HG03159 (cell line): ENCODE measurements at regions not wholly inside any gene's neighbourhood (a gene's known extent, or its start where the extent isn't known, plus 50 kb on each side); places are given as distances from the start of the nearest gene placed in this dataset.
"Not testable (repeated sequence)": the region's sequence is repeated elsewhere in the genome, so short reads cannot be mapped to it uniquely, and the experiment has no call there.

Experiments
- ATAC-seq: cut with Tn5 transposase; IDR thresholded peaks from one replicate; pipeline ENCODE4 v1.9.1; 2021; ENCODE audit warnings: mild to moderate bottlenecking, moderate library complexity; ENCODE audit not compliant: unreplicated experiment

DNA sequence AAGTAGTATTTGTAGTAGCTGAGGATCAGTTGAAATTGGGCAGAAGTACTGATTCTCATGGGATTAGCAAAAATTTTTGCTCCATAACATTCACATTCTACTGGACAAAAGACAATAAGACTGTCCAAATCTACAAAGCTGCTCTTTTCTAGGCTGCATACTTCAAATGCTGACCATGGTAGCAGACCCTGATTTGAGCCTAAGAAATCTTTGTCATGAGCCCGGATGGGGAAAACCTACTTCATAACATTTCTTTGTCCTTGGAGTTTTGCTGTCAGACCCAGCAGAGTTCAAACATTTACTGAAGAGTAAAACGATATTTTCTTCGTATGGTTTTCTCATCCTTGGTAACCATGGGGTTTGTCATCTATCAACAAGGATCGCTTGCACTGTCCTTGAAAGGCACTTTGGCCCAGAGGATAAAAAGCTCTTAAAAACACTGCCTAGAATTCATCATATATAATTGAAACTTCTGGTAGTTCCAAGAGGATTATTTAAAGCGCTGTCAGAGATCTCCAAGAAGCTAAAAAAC is 216.9 kb downstream of the CAVIN4 start:
- ATAC-seq: no peak

DNA sequence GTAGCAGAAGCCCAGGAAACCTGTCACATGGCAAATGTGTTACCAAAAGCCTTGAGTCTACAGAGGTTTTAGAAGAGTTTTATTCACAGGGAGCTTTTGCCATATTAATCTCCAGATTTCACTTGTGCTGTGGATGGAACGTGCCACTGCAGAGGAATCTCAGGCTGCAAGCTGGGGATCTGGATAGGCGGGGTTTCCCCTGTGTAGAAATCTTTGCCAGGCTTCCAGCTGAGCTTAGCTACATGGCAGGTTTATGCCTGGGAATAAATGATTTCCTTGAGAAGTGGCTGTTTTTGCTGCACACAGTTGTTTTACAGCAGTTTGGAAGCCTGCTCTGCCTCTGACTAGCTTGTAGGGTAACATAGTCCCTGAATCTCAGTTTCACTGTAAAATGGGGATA is 224.6 kb upstream of the PLPPR1 start:
- no peak for ATAC-seq

DNA sequence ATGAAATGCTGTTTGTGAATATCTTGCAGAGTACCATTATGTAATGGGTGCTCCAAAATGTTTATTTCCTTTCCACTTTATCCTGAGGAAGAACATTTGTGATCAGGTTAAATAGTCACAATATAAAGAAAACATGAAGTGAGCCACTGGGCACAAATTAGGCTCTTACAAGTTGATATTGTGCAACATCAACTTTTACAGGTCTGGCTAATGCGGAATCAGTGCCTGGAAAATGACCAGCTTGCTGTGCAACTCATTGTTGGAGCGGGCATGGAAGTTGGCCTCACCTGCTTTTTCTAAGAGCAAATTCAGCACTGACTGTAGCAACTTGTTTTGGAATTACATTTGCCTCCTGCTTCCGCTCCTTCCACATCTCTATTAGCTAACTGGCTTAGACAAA is 216.9 kb upstream of the PLPPR1 start:
- no peak for ATAC-seq

- no peak for ATAC-seq
Observed at GRCh38 chr9:100813871-100814270, 214.7 kb upstream of the PLPPR1 start.

DNA sequence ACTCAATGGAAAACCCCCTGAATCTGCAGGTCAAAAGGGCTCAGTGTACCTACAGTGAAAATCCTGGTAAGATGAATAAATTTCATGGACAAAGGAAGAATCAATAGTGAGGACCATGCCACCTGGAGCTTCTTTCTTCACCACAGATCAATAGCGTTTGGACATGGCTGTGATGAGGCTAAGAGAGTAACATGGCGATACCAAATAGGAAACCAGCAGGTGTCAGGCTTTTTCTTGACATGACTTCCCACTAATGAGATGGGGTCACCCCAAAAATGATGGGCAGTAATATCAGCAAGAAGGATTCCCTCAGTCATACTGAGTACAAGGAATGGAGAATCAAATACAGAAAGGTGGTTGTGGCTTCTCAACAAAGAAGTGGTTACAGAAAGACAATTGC is 208.5 kb upstream of the PLPPR1 start:
- no peak for ATAC-seq

DNA sequence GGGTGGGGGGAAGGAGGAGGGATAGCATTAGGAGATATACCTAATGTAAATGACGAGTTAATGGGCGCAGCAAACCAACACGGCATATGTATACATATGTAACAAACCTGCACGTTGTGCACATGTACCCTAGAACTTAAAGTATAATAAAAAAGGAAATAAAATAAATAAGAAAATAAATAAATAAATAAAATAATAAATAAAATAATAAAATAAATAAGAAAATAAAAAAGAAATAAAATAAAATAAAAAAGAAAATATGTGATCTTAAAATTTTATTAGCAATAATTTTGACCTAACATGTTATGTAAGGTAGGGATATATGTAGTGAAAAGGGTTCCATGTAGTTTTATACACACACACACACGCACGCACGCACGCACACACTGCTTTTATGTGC is 195.5 kb upstream of the PLPPR1 start:
- not testable (repeated sequence) for ATAC-seq

- no peak for ATAC-seq
Observed at GRCh38 chr9:100838857-100839256, 189.7 kb upstream of the PLPPR1 start.

GRCh38 chr9:100848726-100849125 is 179.8 kb upstream of the PLPPR1 start:
- no peak for ATAC-seq

DNA sequence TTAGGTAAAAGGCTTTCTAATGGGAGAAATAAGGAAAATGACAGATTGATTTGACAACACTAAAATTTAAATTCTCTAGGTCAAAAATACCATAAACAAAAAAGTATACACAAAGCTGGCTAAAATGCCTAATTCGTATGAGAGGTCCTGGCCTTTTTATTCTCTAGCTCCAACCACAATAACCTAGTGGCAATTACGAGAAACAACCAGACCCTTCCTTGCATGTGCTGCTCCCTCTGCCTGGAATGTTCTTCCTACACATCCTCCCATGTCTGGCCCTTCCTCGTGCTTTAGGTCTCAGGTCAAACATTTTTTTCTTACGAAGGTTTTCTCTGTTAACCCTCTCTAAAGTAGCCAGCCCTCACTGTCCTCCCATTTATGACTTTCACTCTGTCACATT is 176.4 kb upstream of the PLPPR1 start:
- no peak for ATAC-seq

GRCh38 chr9:100856238-100856637 is 172.3 kb upstream of the PLPPR1 start:
- no peak for ATAC-seq

GRCh38 chr9:100865111-100865510 is 163.4 kb upstream of the PLPPR1 start:
- no peak for ATAC-seq

DNA sequence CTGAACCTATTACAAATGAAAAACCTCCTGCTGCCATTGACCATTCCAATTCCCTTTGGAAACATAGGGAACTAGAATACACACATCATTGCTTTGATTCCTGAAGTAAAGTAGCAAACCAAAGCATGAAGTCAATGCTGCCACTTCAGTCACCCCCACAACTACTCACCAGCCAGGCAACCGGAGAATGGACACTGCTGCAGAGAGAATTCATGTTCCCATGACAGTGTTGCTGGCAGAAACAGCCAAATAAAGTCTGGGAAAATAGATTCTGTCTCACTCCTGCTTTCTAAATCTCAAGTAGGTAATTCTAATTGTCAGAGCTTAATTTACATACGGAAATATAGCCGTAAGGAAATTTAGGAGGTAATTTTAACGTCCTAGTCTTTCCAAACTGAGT is 162.9 kb upstream of the PLPPR1 start:
- ATAC-seq: no peak

DNA sequence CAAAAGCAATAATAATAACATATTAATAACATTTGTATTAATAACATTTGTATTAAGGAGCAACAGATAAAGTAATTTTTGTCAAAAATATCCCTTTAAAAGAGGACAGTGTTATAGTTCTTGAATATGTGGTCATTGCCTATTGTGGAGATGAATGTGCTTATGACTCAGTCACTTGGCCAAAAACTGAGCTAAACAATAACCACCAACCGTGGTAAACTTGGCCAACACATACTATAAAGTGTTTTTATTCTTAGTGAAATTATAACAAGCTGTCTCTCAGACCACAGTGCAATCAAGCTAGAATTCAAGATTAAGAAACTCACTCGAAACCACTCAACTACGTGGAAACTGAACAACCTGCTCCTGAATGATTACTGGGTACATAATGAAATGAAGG is 159.2 kb upstream of the PLPPR1 start:
- ATAC-seq: no peak

DNA sequence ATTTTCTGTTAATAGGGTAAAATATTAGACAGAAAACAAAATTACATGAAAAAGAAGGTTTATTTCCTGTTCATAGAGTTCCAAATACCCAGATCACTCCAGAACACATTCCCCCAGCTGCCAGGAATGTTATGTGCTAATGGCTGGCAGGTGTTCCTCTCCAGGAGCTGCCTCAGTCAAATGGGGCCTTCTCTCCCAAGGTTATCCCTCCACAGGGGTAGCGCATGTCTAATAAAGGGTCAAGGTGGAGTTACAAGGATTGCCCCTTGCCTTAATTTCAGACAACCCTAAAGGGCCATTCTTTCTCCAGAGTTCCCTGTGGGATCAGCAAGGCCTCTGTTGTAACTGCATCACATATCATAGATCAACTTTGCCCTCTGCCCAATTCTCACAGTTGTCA is 148.6 kb upstream of the PLPPR1 start:
- no peak for ATAC-seq

GRCh38 chr9:100880284-100880683 is 148.2 kb upstream of the PLPPR1 start:
- no peak for ATAC-seq

DNA sequence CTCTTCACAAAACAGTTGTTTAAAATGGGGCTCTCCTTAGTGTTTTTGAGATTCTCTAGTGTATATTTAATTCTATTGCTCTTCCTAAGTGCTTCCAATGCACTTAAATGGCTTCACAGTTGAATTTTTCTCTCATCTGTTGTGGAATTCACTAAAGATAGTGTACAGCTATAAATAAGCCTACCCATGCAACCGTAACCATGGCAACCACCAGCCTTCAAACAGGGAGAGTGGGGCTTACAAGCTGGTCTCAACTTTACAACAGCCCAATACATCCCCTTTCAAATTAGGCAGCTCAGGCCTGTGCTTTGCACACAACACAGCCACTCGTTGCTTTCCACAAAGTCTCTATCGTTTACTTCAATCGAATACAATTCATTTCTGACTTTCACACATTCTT is 144.0 kb upstream of the PLPPR1 start:
- ATAC-seq: no peak

DNA sequence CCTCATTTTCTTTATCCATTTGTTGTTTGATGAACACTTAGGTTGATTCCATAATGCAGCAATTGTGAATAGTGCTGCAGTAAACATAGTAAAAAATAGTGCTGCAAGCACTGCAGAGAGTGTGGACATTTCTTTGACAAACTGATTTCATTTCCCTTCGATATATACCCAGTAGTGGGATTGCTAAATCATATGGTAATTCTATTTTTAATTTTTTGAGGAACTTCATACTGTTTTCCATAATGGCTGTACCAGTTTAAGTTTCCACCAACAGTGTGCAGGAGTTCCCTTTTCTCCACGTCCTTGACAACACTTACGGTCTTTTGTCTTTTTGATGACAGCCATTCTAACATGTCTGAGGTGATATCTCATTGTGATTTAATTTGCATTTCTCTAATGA is 138.2 kb upstream of the PLPPR1 start:
- no peak for ATAC-seq

DNA sequence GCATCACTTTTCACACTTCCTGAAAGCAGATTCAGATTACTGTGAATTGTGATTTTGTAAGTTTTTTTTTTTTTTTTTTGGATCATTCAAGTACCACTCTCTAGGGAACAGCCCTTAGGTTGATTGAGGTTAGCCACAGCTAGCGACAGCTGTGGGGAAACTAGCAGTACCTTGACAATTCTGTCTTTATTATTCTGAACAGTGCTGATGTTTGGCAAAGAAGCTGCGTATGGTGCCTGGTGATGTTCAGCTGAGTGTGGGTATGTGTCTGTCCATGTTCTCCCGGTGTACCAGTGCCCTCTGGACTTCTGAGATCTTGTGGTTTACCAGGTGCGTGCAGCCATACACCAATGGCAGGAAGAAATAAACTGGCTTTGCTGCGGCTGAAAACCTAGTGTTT is 117.3 kb upstream of the PLPPR1 start:
- no peak for ATAC-seq

DNA sequence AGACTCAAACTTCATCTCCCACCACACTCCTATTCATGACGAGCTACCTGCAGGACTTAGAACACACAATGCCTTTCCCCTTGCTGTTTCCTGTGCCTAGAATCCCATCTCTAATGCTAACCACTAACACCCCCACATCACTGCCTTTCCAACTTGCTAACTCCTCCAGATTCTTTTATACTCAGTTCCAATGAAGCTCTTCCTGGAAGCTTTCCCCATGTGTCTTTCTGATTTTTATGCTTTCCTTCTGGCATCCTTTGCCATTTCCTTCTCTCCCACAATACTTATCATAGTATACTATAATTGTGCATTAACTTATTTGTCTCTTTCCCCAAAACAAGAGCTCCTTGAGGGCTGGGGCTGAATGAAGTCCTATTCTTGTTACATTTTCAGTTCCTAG is 115.3 kb upstream of the PLPPR1 start:
- ATAC-seq: no peak

DNA sequence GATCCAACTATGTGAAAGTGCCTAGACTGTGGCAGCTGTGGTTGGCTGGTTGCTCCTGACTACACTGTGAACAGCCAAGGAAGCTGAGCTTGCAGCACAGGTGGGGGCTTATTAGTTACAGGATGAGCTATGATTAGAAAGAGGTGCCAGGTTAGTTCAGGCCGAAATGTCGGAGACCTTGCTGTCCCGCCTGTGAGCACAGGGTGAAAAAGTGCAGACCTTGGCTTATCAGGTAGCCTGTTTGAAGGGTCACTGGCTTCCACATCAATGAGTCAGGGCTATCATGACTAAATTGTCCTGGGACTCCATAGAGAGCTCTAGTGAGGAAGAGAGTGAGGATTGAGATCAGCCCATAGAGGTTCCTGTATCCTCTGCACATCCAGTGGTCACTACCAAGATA is 114.3 kb upstream of the PLPPR1 start:
- ATAC-seq: no peak

- no peak for ATAC-seq
Observed at GRCh38 chr9:100919506-100919905, 109.0 kb upstream of the PLPPR1 start.

GRCh38 chr9:100926366-100926765 is 102.2 kb upstream of the PLPPR1 start:
- no peak for ATAC-seq

DNA sequence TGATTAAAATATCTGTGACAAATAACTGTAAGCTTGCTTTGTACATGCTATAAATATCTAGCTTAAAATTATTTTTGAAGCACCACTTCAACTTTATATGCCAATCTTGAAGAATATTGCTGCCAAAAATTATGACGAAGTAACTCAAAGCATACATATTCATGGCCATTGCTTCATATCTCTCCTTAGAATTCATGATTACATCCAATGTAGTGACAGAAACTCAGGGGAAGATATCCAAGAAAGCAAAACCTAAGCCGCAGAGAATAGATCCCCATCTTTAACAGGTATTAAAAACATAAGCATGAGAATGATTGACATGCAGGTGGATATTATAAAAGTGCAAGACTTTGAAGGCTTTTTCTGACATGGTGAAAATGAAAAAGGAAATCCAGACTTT is 100.8 kb upstream of the PLPPR1 start:
- no peak for ATAC-seq

GRCh38 chr9:100933656-100934055 is 94.9 kb upstream of the PLPPR1 start:
- ATAC-seq: no peak
